ENCODE measurements at regions not wholly inside any gene's neighbourhood (a gene's known extent, or its start where the extent isn't known, plus 50 kb on each side); places are given as distances from the start of the nearest gene placed in this dataset.

- Mint-ChIP-seq H3K27ac (no peak overlapping the region), H3K36me3 (no peaks in the 10 kb centered on the region), H3K9me3 (peaks cover 0 to 4% (median 3%) of the 10 kb centered on the region in 7 donors), H3K4me3 (no peak overlapping the region), H3K27me3 (peaks cover 0 to 7% (median 4%) of the 10 kb centered on the region in 3 donors), H3K4me1 (peaks cover 0 to 4% (median 0%) of the 10 kb centered on the region in 3 donors)
- no peak for DNase-seq
- no peak for ATAC-seq (ENCODE audit: low read depth in 2 of 2)
These were observed 562.5 kb upstream of the MAP3K7 start for GRCh38 chr6:91149246-91149955.

- ATAC-seq (ENCODE audit: low read depth in 2 of 2) (no peak), DNase-seq (no peak)
- H3K4me1 Mint-ChIP-seq, result no peaks in the 10 kb centered on the region
- H3K4me3 Mint-ChIP-seq, result no peak overlapping the region
- peaks cover 0 to 5% (median 0%) of the 10 kb centered on the region in 3 donors for H3K27me3 Mint-ChIP-seq
- H3K36me3 Mint-ChIP-seq, result no peaks in the 10 kb centered on the region
- H3K9me3 Mint-ChIP-seq, result peaks cover 0 to 4% (median 1%) of the 10 kb centered on the region in 7 donors
- H3K27ac Mint-ChIP-seq, result no peak overlapping the region
These were observed 557.3 kb upstream of the MAP3K7 start for GRCh38 chr6:91144126-91144525.

GRCh38 chr6:91142154-91142553, 555.3 kb upstream of the MAP3K7 start:
- no peaks in the 10 kb centered on the region for H3K36me3 Mint-ChIP-seq
- no peak overlapping the region for H3K4me3 Mint-ChIP-seq
- peaks cover 0 to 4% (median 0%) of the 10 kb centered on the region in 7 donors for H3K9me3 Mint-ChIP-seq
- no peak overlapping the region for H3K27ac Mint-ChIP-seq
- no peaks in the 10 kb centered on the region for H3K4me1 Mint-ChIP-seq
- peaks cover 0 to 5% (median 0%) of the 10 kb centered on the region in 3 donors for H3K27me3 Mint-ChIP-seq
- ATAC-seq (ENCODE audit: low read depth in 2 of 2) (no peak), DNase-seq (no peak)

GRCh38 chr6:91141346-91141745, 554.5 kb upstream of the MAP3K7 start:
- no peak for ATAC-seq (ENCODE audit: low read depth in 2 of 2)
- H3K36me3 Mint-ChIP-seq, result no peaks in the 10 kb centered on the region
- no peaks in the 10 kb centered on the region for H3K4me1 Mint-ChIP-seq
- H3K27me3 Mint-ChIP-seq, result peaks cover 0 to 5% (median 0%) of the 10 kb centered on the region in 3 donors
- no peak overlapping the region for H3K27ac Mint-ChIP-seq
- DNase-seq, result no peak
- no peak overlapping the region for H3K4me3 Mint-ChIP-seq
- peaks cover 0 to 4% (median 0%) of the 10 kb centered on the region in 7 donors for H3K9me3 Mint-ChIP-seq

GRCh38 chr6:91140449-91140848, 553.6 kb upstream of the MAP3K7 start:
- no peaks in the 10 kb centered on the region for H3K4me1 Mint-ChIP-seq
- no peak overlapping the region for H3K4me3 Mint-ChIP-seq
- H3K27ac Mint-ChIP-seq, result no peak overlapping the region
- ATAC-seq (ENCODE audit: low read depth in 2 of 2), result no peak
- no peak for DNase-seq
- no peaks in the 10 kb centered on the region for H3K36me3 Mint-ChIP-seq
- peaks cover 0 to 5% (median 0%) of the 10 kb centered on the region in 3 donors for H3K27me3 Mint-ChIP-seq
- H3K9me3 Mint-ChIP-seq, result peaks cover 0 to 3% (median 0%) of the 10 kb centered on the region in 7 donors

- H3K4me1 Mint-ChIP-seq, result no peaks in the 10 kb centered on the region
- no peaks in the 10 kb centered on the region for H3K36me3 Mint-ChIP-seq
- peaks cover 0 to 5% (median 0%) of the 10 kb centered on the region in 3 donors for H3K27me3 Mint-ChIP-seq
- ATAC-seq (ENCODE audit: low read depth in 2 of 2) (no peak), DNase-seq (no peak)
- H3K4me3 Mint-ChIP-seq, result no peak overlapping the region
- no peaks in the 10 kb centered on the region for H3K9me3 Mint-ChIP-seq
- no peak overlapping the region for H3K27ac Mint-ChIP-seq
These were observed 550.4 kb upstream of the MAP3K7 start for GRCh38 chr6:91137286-91137685.

- ATAC-seq (ENCODE audit: low read depth in 2 of 2) (no peak), DNase-seq (no peak)
- Mint-ChIP-seq H3K36me3 (no peaks in the 10 kb centered on the region), H3K4me1 (no peaks in the 10 kb centered on the region), H3K27ac (no peak overlapping the region), H3K4me3 (no peak overlapping the region), H3K27me3 (peaks cover 0 to 5% (median 0%) of the 10 kb centered on the region in 3 donors), H3K9me3 (peaks cover 0 to 4% (median 0%) of the 10 kb centered on the region in 7 donors)
These were observed 548.7 kb upstream of the MAP3K7 start for GRCh38 chr6:91135406-91136103.

GRCh38 chr6:91132461-91132860, 545.6 kb upstream of the MAP3K7 start:
- ATAC-seq (ENCODE audit: low read depth in 2 of 2) (no peak), DNase-seq (no peak)
- Mint-ChIP-seq H3K4me1 (no peaks in the 10 kb centered on the region), H3K9me3 (peaks cover 0 to 4% (median under 1%) of the 10 kb centered on the region in 7 donors), H3K4me3 (no peak overlapping the region), H3K27ac (no peak overlapping the region), H3K27me3 (peaks cover 0 to 6% (median 0%) of the 10 kb centered on the region in 3 donors), H3K36me3 (no peaks in the 10 kb centered on the region)

GRCh38 chr6:91130126-91130525, 543.3 kb upstream of the MAP3K7 start:
- peaks cover 0 to 4% (median 2%) of the 10 kb centered on the region in 7 donors for H3K9me3 Mint-ChIP-seq
- H3K27ac Mint-ChIP-seq, result no peak overlapping the region
- ATAC-seq (ENCODE audit: low read depth in 2 of 2) (no peak), DNase-seq (no peak)
- peaks cover 0 to 6% (median 0%) of the 10 kb centered on the region in 3 donors for H3K27me3 Mint-ChIP-seq
- H3K36me3 Mint-ChIP-seq, result no peaks in the 10 kb centered on the region
- H3K4me1 Mint-ChIP-seq, result no peaks in the 10 kb centered on the region
- no peak overlapping the region for H3K4me3 Mint-ChIP-seq

GRCh38 chr6:91127752-91128151, 540.9 kb upstream of the MAP3K7 start:
- Mint-ChIP-seq H3K36me3 (no peaks in the 10 kb centered on the region), H3K27ac (peak overlapping the region in 1 of 6 donors; percentile 48), H3K27me3 (peaks cover 0 to 6% (median 0%) of the 10 kb centered on the region in 3 donors), H3K9me3 (peaks cover 0 to 4% (median 2%) of the 10 kb centered on the region in 7 donors), H3K4me1 (no peaks in the 10 kb centered on the region), H3K4me3 (no peak overlapping the region)
- ATAC-seq (ENCODE audit: low read depth in 2 of 2), result no peak
- DNase-seq, result no peak

- peaks cover 0 to 6% (median 0%) of the 10 kb centered on the region in 3 donors for H3K27me3 Mint-ChIP-seq
- H3K4me3 Mint-ChIP-seq, result no peak overlapping the region
- no peak for ATAC-seq (ENCODE audit: low read depth in 2 of 2)
- H3K9me3 Mint-ChIP-seq, result peaks cover 0 to 4% (median 2%) of the 10 kb centered on the region in 7 donors
- H3K4me1 Mint-ChIP-seq, result no peaks in the 10 kb centered on the region
- no peak overlapping the region for H3K27ac Mint-ChIP-seq
- DNase-seq, result no peak
- H3K36me3 Mint-ChIP-seq, result no peaks in the 10 kb centered on the region
These were observed 540.0 kb upstream of the MAP3K7 start for GRCh38 chr6:91126876-91127275.

- no peak overlapping the region for H3K27ac Mint-ChIP-seq
- H3K9me3 Mint-ChIP-seq, result peaks cover 0 to 14% (median 3%) of the 10 kb centered on the region in 7 donors
- no peaks in the 10 kb centered on the region for H3K27me3 Mint-ChIP-seq
- H3K4me3 Mint-ChIP-seq, result no peak overlapping the region
- no peaks in the 10 kb centered on the region for H3K36me3 Mint-ChIP-seq
- ATAC-seq (ENCODE audit: low read depth in 2 of 2) (no peak), DNase-seq (no peak)
- H3K4me1 Mint-ChIP-seq, result no peaks in the 10 kb centered on the region
These were observed 530.7 kb upstream of the MAP3K7 start for GRCh38 chr6:91117550-91117949.

GRCh38 chr6:91114123-91114708, 527.3 kb upstream of the MAP3K7 start:
- Mint-ChIP-seq H3K36me3 (no peaks in the 10 kb centered on the region), H3K9me3 (peaks cover 0 to 12% (median 0%) of the 10 kb centered on the region in 7 donors), H3K27me3 (peaks cover 0 to 6% (median 0%) of the 10 kb centered on the region in 3 donors), H3K27ac (no peak overlapping the region), H3K4me3 (no peak overlapping the region), H3K4me1 (no peaks in the 10 kb centered on the region)
- DNase-seq (no peak), ATAC-seq (ENCODE audit: low read depth in 2 of 2) (no peak)
